Uterus (tissue), 3 donors: ENCODE measurements at regions not wholly inside any gene's neighbourhood (a gene's known extent, or its start where the extent isn't known, plus 50 kb on each side); places are given as distances from the start of the nearest gene placed in this dataset.

Source experiments
- DNase-seq, 2 donors: peaks; one replicate each; pipeline ENCODE4 v3.0.0-alpha.2; 2019 to 2020
- H3K27ac ChIP-seq, 2 donors: fragments of 200-600 bp; sonication (generic); 1 replicate in 1 of 2; 2 replicates in 1 of 2; pipeline ENCODE4 v1.5.1; 2016 to 2018
- H3K27me3 ChIP-seq, 2 donors: fragments of 200-600 bp; sonication (generic); one replicate each; pipeline ENCODE4 v1.5.1; 2018 to 2019; ENCODE audit warnings: control low read depth in 1 of 2
- H3K36me3 ChIP-seq, 2 donors: fragments of 200-600 bp; sonication (generic); one replicate each; pipeline ENCODE4 v1.5.1; 2019; ENCODE audit warnings: control low read depth in 1 of 2
- H3K4me1 ChIP-seq, 2 donors: fragments of 200-600 bp; sonication (generic); one replicate each; pipeline ENCODE4 v1.5.1; 2018 to 2019; ENCODE audit warnings: control low read depth in 1 of 2
- H3K4me3 ChIP-seq, 2 donors: fragments of 200-600 bp; sonication (generic); 1 replicate in 1 of 2; 2 replicates in 1 of 2; pipeline ENCODE4 v1.5.1; 2018 to 2019; ENCODE audit warnings: mild to moderate bottlenecking in 1 of 2
- H3K9me3 ChIP-seq, 2 donors: fragments of 200-600 bp; sonication (generic); one replicate each; pipeline ENCODE4 v1.5.1; 2019; ENCODE audit warnings: control low read depth in 1 of 2
- CTCF ChIP-seq, 4 experiments: fragments of 200-600 bp in 2 of 4; fragments of 450-650 bp in 2 of 4; sonication (generic) in 2 of 4; IDR thresholded peaks; one replicate each; pipeline ENCODE4 v1.5.1; 2016 to 2019; ENCODE audit warnings: antibody characterized with exemption in 4 of 4, mild to moderate bottlenecking in 2 of 4, moderate library complexity in 1 of 4
- POLR2A ChIP-seq, 2 donors: fragments of 450-650 bp; IDR thresholded peaks; one replicate each; pipeline ENCODE4 v1.6.1; 2016; ENCODE audit warnings: antibody characterized with exemption in 2 of 2, mild to moderate bottlenecking in 1 of 2, moderate library complexity in 1 of 2
- intact Hi-C: fragments of 100-400 bp; cut with DNase I; formaldehyde crosslinking; loops from one replicate; pipeline ENCODE4 v1.15.1; 2023; ENCODE audit warnings: low total_unique reads
- donor health status: DM: yes; HTN: yes; CAD: no.

GRCh38 chr22:48175721-48176120, 1413.3 kb downstream of the TBC1D22A start:
- Histone ChIP-seq H3K27ac (no peak overlapping the region), H3K4me1 (no peaks in the 10 kb centered on the region), H3K4me3 (no peak overlapping the region), H3K9me3 (no peaks in the 10 kb centered on the region), H3K36me3 (no peaks in the 10 kb centered on the region), H3K27me3 (no peaks in the 10 kb centered on the region)
- intact Hi-C loops = no loop called here
- no peak for DNase-seq
- TF ChIP-seq POLR2A (IDR thresholded peaks at IDR 0.05) = no peak
- no peak for TF ChIP-seq CTCF (IDR thresholded peaks at IDR 0.05)

GRCh38 chr22:48173773-48174160, 1411.3 kb downstream of the TBC1D22A start:
- no peaks in the 10 kb centered on the region for H3K9me3 ChIP-seq
- no peak for DNase-seq
- intact Hi-C loops = no loop called here
- H3K36me3 ChIP-seq = no peaks in the 10 kb centered on the region
- TF ChIP-seq CTCF (IDR thresholded peaks at IDR 0.05) (no peak), POLR2A (IDR thresholded peaks at IDR 0.05) (no peak)
- H3K4me1 ChIP-seq = no peaks in the 10 kb centered on the region
- no peak overlapping the region for H3K4me3 ChIP-seq
- no peak overlapping the region for H3K27ac ChIP-seq
- no peaks in the 10 kb centered on the region for H3K27me3 ChIP-seq

GRCh38 chr22:48173061-48173772, 1410.8 kb downstream of the TBC1D22A start:
- no peak for DNase-seq
- Histone ChIP-seq H3K36me3 (no peaks in the 10 kb centered on the region), H3K9me3 (no peaks in the 10 kb centered on the region), H3K27me3 (no peaks in the 10 kb centered on the region), H3K4me1 (no peaks in the 10 kb centered on the region), H3K4me3 (no peak overlapping the region), H3K27ac (no peak overlapping the region)
- no peak for TF ChIP-seq POLR2A (IDR thresholded peaks at IDR 0.05)
- TF ChIP-seq CTCF (IDR thresholded peaks at IDR 0.05) = no peak
- intact Hi-C loops = no loop called here

- Histone ChIP-seq H3K9me3 (no peaks in the 10 kb centered on the region), H3K36me3 (no peaks in the 10 kb centered on the region), H3K27ac (no peak overlapping the region), H3K27me3 (no peaks in the 10 kb centered on the region), H3K4me1 (no peaks in the 10 kb centered on the region), H3K4me3 (no peak overlapping the region)
- intact Hi-C loops = no loop called here
- no peak for TF ChIP-seq CTCF (IDR thresholded peaks at IDR 0.05)
- no peak for TF ChIP-seq POLR2A (IDR thresholded peaks at IDR 0.05)
- no peak for DNase-seq
Observed at GRCh38 chr22:48171271-48171691, 1408.8 kb downstream of the TBC1D22A start.

GRCh38 chr22:48169227-48169626, 1406.8 kb downstream of the TBC1D22A start:
- Histone ChIP-seq H3K27ac (no peak overlapping the region), H3K36me3 (no peaks in the 10 kb centered on the region), H3K9me3 (no peaks in the 10 kb centered on the region), H3K4me1 (no peaks in the 10 kb centered on the region), H3K27me3 (no peaks in the 10 kb centered on the region), H3K4me3 (no peak overlapping the region)
- intact Hi-C loops = no loop called here
- DNase-seq = no peak
- TF ChIP-seq CTCF (IDR thresholded peaks at IDR 0.05) (no peak), POLR2A (IDR thresholded peaks at IDR 0.05) (no peak)
